Tibial nerve (tissue), 3 donors: ENCODE measurements at regions not wholly inside any gene's neighbourhood (a gene's known extent, or its start where the extent isn't known, plus 50 kb on each side); places are given as distances from the start of the nearest gene placed in this dataset.

ENCODE experiments used
- POLR2A ChIP-seq, 2 donors: fragments of 450-650 bp; IDR thresholded peaks; one replicate each; pipeline ENCODE4 v1.6.1; 2017; ENCODE audit warnings: antibody characterized with exemption in 2 of 2, mild to moderate bottlenecking in 2 of 2, moderate library complexity in 2 of 2
- TF ChIP-seq, protein P1 (sequence below), 5 experiments: fragments of 200-600 bp in 3 of 5; fragments of 450-650 bp in 2 of 5; sonication (generic) in 3 of 5; IDR thresholded peaks; one replicate each; pipeline ENCODE4 v1.5.1; 2016 to 2019; ENCODE audit warnings: antibody characterized with exemption in 5 of 5, mild to moderate bottlenecking in 3 of 5, moderate library complexity in 2 of 5

DNA sequence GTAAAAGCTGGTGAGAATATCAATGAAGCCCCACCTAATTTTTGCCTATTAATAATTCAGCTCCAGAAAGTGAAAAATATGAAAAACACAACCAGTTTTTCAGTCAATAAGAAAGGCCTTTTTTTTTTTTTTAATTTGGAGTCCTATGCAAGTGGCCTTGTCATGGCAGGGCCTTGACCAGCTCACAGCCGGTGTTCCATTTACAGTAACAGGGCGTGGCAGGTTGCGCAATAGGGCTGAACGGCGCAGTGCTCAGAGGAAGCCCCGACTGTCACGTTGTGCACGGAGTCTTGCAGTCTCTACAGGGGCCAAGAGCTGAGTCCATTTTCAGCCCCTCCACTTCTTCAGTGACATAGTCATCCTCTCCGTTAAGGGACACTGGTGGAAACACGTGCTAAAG, 184.1 kb upstream of the FN1 start:
- TF ChIP-seq, protein P1, sequence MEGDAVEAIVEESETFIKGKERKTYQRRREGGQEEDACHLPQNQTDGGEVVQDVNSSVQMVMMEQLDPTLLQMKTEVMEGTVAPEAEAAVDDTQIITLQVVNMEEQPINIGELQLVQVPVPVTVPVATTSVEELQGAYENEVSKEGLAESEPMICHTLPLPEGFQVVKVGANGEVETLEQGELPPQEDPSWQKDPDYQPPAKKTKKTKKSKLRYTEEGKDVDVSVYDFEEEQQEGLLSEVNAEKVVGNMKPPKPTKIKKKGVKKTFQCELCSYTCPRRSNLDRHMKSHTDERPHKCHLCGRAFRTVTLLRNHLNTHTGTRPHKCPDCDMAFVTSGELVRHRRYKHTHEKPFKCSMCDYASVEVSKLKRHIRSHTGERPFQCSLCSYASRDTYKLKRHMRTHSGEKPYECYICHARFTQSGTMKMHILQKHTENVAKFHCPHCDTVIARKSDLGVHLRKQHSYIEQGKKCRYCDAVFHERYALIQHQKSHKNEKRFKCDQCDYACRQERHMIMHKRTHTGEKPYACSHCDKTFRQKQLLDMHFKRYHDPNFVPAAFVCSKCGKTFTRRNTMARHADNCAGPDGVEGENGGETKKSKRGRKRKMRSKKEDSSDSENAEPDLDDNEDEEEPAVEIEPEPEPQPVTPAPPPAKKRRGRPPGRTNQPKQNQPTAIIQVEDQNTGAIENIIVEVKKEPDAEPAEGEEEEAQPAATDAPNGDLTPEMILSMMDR (IDR thresholded peaks at IDR 0.05) = no peak
- TF ChIP-seq POLR2A (IDR thresholded peaks at IDR 0.05) = no peak
